NOMO-1 treated with dmso at 0.1 percent for 144 hours (cell line): ENCODE measurements at regions not wholly inside any gene's neighbourhood (a gene's known extent, or its start where the extent isn't known, plus 50 kb on each side); places are given as distances from the start of the nearest gene placed in this dataset.

Experiments used
- DNase-seq: peaks from one replicate; lab custom pipeline; 2025; ENCODE audit not compliant: unreplicated experiment; lab: John Stamatoyannopoulos, UW

GRCh38 chr15:39228889-39229288, 352.0 kb upstream of the THBS1 start:
- no peak for DNase-seq

- no peak for DNase-seq
These were observed 350.5 kb upstream of the THBS1 start for GRCh38 chr15:39230205-39230907.

DNA sequence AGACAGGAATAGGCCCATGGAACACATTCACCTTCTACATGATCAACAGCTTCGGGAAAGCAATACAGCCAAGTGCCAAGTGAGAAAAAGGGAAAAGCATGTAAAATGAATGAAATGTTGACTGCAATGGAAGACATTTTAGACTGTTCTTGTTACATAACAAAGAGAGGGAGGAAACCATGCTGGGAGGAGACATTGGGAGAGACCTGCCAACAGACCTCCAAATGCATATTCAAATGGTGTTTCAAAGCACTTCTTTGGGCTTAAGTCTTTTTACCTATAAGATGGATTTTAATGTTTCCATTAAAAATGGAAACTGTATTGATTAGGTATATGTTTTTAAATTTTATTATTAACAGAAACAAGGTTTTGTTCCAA, 350.0 kb upstream of the THBS1 start:
- DNase-seq: no peak

DNA sequence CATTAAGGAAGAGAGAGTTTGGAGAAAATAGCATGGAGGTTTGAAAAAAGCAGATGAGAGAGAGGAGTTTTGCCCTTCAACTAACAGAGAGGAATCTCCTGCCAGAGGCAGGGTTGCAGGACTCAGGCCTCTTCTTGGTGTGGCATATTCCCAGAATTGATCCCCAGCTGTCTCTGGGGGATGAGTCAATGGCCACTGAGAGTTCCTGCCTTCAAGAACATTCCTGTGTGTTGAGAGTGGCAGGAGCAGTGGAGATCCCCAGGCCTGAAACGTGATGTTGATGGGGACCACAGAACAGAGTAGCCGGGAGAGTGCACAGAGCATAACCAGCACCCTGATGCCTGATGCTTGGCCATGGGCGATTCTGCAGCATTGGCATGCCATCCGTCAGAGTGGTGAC, 348.4 kb upstream of the THBS1 start:
- no peak for DNase-seq

DNA sequence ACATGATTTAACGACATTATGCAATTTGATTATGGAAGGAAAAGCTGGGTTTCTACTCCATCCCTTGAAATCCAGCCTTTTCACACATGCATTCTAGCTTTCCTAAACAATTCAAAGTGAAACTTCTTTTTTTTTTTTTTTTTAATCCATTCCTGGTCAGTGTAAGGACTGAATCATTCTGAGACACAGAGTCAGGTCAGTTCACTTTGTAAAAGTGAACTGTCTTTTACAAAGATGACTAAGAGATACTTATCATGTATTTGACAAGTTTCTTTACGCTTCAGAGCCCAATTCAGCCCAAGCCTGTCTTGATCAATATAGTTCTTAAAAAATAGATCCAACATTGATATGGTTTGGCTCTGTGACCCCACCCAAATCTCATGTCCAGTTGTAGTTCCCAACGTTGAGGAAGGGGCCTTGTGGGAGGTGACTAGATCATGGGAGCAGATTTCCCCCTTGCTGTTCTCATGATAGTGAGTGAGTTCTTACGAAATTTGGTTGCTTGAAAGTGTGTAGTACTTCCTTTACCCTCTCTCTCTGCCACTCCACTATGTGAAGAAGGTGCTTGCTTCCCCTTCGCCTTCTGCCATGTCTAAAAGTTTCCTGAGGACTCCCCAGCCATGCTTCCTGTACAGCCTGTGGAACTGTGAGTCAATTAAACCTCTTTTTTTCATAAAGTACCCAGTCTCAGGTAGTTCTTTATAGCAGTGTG, 345.6 kb upstream of the THBS1 start:
- DNase-seq: peak; percentile 12

GRCh38 chr15:39236375-39236774, 344.5 kb upstream of the THBS1 start:
- no peak for DNase-seq

DNA sequence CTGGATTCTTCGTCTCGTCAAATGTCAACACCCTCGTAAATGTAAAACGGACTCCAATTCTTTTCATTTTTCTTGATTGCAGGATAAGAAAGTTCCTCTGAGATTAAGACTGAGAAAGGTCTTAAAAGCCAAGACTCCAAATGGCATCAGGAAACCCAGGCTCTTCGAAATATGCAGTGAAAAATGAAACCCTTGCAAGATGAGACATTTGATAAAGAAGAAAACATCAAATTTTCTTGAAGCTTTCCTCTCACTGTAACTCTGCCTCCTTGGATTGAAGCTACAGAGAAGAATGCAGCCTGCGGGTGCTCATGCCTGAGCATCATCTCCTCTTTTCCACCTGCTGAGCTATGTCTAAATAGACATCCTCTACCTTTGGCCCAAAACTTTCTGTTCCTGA, 342.4 kb upstream of the THBS1 start:
- DNase-seq: no peak

- no peak for DNase-seq
These were observed 341.3 kb upstream of the THBS1 start for GRCh38 chr15:39239562-39239961.

DNA sequence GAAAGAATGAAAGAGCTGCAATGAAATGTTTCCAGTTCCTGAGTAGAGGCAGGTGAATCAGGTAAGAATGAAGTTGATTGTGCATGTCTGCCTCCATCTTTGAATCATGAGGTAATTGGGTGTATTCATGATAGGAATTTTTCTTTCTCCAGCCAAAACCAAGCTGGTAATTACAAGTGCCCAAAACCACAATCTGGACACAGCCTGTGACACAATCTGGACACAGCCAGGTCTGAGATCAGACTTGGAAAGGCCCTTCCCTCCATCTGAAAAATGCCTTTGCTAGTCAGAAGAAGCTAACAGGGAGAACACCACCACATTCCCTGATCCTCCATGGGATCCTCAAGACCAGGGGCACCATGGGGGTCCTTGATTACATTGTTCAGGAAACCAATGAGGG, 338.5 kb upstream of the THBS1 start:
- DNase-seq: no peak

DNA sequence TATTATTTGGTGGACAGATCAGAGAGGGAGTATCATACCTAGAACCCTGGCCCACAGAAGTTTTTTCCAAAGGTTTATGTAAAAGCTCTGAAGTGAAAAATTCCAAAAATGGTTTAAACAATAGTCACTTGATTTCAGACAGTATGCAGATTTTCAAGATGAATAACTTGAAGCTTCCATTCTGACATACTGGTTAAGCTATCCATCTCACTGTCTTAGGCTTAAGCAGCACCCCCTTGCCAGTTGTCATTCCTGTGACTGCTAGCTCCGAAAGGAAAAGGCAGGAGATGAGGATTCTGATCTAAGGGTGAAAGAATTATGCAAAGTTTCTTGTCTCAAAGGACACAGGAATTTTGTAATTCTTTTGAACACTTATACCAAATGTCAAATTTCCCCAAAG, 337.5 kb upstream of the THBS1 start:
- no peak for DNase-seq

DNA sequence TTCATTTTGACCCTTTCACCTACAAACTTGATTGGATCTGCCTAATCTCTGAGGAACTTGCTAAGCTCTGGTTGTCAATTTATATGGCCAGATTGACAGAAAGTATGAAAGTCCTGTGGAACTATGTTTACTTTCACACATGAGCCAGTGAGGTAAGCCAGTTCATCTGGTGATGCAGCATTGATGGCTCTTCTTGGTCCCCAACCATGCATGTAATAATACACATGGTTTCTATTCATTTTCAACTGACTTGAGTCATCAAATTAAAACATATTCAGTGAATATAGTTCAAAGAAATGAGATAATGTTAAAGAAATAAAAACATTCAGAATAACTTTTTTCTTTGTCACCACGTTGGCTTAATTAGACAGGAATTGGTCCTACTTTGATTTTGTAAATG, 336.1 kb upstream of the THBS1 start:
- DNase-seq: no peak

DNA sequence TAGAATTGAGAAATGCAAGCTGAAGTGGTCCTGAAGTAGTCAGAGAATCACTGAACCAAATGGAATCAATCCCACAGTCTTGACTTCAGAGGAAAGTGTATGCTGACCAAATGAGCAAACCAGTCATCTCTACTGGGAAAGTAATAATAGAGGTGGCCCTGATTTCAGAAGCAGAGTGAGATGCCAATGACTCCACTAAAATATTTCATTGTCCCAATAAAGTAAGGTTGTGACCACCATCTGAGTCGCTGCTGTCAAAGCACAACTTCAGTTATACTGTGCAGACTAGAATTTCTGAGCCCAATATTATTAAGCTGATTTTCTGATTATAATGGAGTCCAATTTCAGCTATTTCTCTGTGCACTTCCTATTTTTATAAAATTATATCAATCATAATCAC, 334.4 kb upstream of the THBS1 start:
- no peak for DNase-seq

- no peak for DNase-seq
These were observed 333.3 kb upstream of the THBS1 start for GRCh38 chr15:39247574-39247973.

GRCh38 chr15:39248204-39248603, 332.7 kb upstream of the THBS1 start:
- DNase-seq: no peak

GRCh38 chr15:39250001-39250400, 330.9 kb upstream of the THBS1 start:
- DNase-seq: no peak

DNA sequence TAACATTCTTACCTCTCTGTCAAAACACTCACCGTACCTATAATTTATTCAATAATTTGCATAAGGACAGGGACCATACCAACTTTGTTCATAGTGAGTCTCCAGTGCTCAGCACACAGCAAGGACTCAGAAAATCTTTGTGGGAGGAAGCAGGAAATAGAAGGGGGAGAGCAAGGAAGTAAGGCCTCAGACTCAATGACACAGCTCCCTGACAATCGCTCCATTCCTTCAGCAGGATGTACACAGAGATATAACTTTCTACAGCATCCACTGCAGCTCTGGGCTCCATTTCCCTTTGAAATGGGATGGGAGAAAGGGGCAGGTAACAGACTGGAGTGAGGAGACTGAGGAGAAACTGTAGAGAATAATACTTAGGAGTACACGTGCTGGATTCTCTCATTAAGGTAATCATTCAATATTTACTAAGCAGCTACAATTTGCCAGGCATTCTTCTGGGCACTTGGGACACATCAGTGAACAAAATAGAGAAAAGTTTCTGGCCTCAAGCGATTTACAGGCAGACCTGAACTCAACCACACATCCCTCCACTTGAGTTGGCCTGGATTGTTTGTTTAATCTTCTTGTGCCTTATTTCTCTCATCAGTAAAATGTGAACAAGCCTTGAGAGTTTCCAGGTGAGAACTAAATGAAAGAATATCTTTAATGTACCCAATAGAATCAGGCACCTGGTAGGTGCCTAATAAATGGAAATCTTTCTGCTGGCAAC, 330.3 kb upstream of the THBS1 start:
- DNase-seq: no peak

GRCh38 chr15:39251413-39252133, 329.3 kb upstream of the THBS1 start:
- DNase-seq: no peak

DNA sequence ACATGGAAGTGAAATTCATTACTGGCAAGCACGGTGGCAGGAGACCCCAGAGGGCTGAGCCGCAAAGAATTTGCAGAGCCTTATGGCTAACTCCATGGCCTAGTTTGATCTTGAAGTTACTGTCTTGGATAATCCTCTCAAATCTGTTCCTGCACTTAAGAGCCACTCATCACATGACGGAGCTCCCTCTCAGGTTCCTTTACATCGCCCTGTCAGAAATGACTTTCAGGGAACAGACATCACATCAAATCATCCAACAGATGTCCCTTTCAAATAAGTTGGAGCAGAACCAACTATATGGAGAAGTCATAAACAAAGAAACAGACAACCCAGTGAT, 328.8 kb upstream of the THBS1 start:
- DNase-seq: no peak

GRCh38 chr15:39253552-39253951, 327.3 kb upstream of the THBS1 start:
- DNase-seq: no peak

GRCh38 chr15:39254181-39254580, 326.7 kb upstream of the THBS1 start:
- no peak for DNase-seq

GRCh38 chr15:39255760-39256159, 325.1 kb upstream of the THBS1 start:
- no peak for DNase-seq

DNA sequence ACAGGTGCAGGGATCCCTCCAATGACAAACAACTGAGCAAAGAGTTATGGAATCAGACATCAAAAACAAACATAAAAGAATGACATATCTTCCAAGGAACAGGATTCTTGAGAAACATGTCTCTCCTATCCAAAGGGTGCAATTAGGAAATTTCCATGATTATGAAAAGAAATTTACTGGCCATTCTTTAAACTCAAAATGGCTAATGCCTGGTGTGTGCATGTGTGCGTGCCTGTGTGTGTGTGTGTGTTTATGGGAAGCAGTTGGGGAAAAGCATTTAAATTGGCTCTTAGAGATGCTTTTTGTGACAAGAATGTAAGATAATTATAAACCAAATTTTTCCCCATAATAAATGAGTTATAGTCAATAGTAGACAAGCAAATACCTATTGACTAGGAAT, 320.5 kb upstream of the THBS1 start:
- no peak for DNase-seq
